ENCODE measurements at regions not wholly inside any gene's neighbourhood (a gene's known extent, or its start where the extent isn't known, plus 50 kb on each side); places are given as distances from the start of the nearest gene placed in this dataset.
"Not testable (repeated sequence)": the region's sequence is repeated elsewhere in the genome, so short reads cannot be mapped to it uniquely, and the experiment has no call there.

- WGBS, result 80% methylated on average over 4 of the region's 4 CpGs
- no peaks in the 10 kb centered on the region for H3K4me1 ChIP-seq (ENCODE audit: control insufficient read depth in 4 of 4, insufficient read depth in 4 of 4, low read length in 3 of 4)
- DNase-seq (ENCODE audit: low spot score), result no peak
- TF ChIP-seq MAX (IDR thresholded peaks at IDR 0.05) (no peak), FOXA1 (IDR thresholded peaks at IDR 0.05) (no peak), FOXA2 (IDR thresholded peaks at IDR 0.05) (no peak), ZBTB33 (IDR thresholded peaks at IDR 0.05) (no peak), TAF1 (conservative IDR thresholded peaks at IDR 0.05) (no peak), YY1 (IDR thresholded peaks at IDR 0.05) (no peak), HNF4G (IDR thresholded peaks at IDR 0.05) (no peak), EGR1 (IDR thresholded peaks at IDR 0.05; ENCODE audit: low read depth in 2 of 2) (no peak), RAD21 (IDR thresholded peaks at IDR 0.05) (no peak), SP1 (IDR thresholded peaks at IDR 0.05) (no peak), RXRA (IDR thresholded peaks at IDR 0.05) (no peak), HNF4A (conservative IDR thresholded peaks at IDR 0.05) (no peak), JUND (IDR thresholded peaks at IDR 0.05) (no peak)
- TF ChIP-seq, protein P1, sequence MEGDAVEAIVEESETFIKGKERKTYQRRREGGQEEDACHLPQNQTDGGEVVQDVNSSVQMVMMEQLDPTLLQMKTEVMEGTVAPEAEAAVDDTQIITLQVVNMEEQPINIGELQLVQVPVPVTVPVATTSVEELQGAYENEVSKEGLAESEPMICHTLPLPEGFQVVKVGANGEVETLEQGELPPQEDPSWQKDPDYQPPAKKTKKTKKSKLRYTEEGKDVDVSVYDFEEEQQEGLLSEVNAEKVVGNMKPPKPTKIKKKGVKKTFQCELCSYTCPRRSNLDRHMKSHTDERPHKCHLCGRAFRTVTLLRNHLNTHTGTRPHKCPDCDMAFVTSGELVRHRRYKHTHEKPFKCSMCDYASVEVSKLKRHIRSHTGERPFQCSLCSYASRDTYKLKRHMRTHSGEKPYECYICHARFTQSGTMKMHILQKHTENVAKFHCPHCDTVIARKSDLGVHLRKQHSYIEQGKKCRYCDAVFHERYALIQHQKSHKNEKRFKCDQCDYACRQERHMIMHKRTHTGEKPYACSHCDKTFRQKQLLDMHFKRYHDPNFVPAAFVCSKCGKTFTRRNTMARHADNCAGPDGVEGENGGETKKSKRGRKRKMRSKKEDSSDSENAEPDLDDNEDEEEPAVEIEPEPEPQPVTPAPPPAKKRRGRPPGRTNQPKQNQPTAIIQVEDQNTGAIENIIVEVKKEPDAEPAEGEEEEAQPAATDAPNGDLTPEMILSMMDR (IDR thresholded peaks at IDR 0.05; ENCODE audit: low read depth, low read length, missing input control), result no peak
- TF ChIP-seq, protein P2, sequence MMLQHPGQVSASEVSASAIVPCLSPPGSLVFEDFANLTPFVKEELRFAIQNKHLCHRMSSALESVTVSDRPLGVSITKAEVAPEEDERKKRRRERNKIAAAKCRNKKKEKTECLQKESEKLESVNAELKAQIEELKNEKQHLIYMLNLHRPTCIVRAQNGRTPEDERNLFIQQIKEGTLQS (IDR thresholded peaks at IDR 0.05), result no peak
- no peak overlapping the region for H3K4me3 ChIP-seq (ENCODE audit: low read depth in 1 of 3, low read length in 3 of 3)
- peaks cover 4 to 10% (median 6%) of the 10 kb centered on the region in 4 donors for H3K9me3 ChIP-seq (ENCODE audit: control insufficient read depth in 4 of 4, low read length in 3 of 4)
- no peak overlapping the region for H3K27ac ChIP-seq (ENCODE audit: low read depth in 1 of 2, low read length in 2 of 2)
- H3K9ac ChIP-seq (ENCODE audit: low read depth in 1 of 2, low read length in 2 of 2), result no peak overlapping the region
- H3K27me3 ChIP-seq (ENCODE audit: control insufficient read depth in 4 of 4, insufficient read depth in 4 of 4, low read length in 3 of 4), result no peaks in the 10 kb centered on the region
- no peaks in the 10 kb centered on the region for H3K36me3 ChIP-seq (ENCODE audit: control insufficient read depth in 4 of 4, insufficient read depth in 3 of 4, low read depth in 1 of 4, low read length in 3 of 4)
Measured at GRCh38 chr14:104230946-104231345, 92.6 kb downstream of the KIF26A start.

- Histone ChIP-seq H3K27ac (ENCODE audit: low read depth in 1 of 2, low read length in 2 of 2) (no peak overlapping the region), H3K9me3 (ENCODE audit: control insufficient read depth in 4 of 4, low read length in 3 of 4) (peaks cover 4 to 14% (median 7%) of the 10 kb centered on the region in 4 donors), H3K4me1 (ENCODE audit: control insufficient read depth in 4 of 4, insufficient read depth in 4 of 4, low read length in 3 of 4) (no peaks in the 10 kb centered on the region), H3K9ac (ENCODE audit: low read depth in 1 of 2, low read length in 2 of 2) (no peak overlapping the region), H3K27me3 (ENCODE audit: control insufficient read depth in 4 of 4, insufficient read depth in 4 of 4, low read length in 3 of 4) (no peaks in the 10 kb centered on the region), H3K4me3 (ENCODE audit: low read depth in 1 of 3, low read length in 3 of 3) (no peak overlapping the region), H3K36me3 (ENCODE audit: control insufficient read depth in 4 of 4, insufficient read depth in 3 of 4, low read depth in 1 of 4, low read length in 3 of 4) (no peaks in the 10 kb centered on the region)
- DNase-seq (ENCODE audit: low spot score), result no peak
- no peak for TF ChIP-seq FOXA1 (IDR thresholded peaks at IDR 0.05)
- TF ChIP-seq TAF1 (conservative IDR thresholded peaks at IDR 0.05), result no peak
- whole genome bisulfite sequencing, result 57% methylated on average over 4 of the region's 4 CpGs
Measured at GRCh38 chr14:104232070-104232484, 93.7 kb downstream of the KIF26A start.

DNA sequence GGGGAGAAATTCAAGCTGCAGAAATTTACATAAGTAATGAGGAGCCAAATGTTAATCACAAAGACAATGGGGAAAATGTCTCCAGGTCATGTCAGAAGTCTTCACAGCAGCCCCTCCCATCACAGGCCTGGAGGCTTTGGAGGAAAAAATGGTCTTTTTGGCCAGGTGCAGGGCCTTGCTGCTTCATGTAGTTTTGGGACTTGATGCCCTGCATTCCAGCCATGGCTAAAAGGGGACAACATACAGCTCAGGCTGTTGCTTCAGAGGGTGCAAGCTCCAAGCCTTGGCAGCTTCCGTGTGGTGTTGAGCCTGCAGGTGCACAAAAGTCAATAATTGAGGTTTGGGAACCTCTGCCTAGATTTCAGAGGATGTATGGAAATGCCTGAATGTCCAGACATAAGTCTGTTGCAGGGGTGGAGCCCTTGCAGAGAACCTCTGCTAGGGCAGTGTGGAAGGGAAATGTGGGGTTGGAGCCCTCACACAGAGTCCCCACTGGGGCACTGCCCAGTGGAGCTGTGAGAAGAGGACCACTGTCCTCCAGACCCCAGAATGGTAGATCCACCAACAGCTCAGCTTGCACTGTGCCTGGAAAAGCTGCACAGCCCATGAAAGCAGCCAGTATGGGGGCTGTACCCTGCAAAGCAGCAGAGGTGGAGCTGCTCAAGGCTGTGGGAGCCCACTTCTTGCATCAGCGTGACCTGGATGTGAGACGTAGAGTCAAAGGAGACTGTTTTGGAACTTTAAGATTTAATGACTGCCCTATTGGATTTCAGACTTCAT lies 95.8 kb downstream of the KIF26A start:
- 71% methylated on average over 3 of the region's 3 CpGs for WGBS
- not testable (repeated sequence) for DNase-seq (ENCODE audit: low spot score); H3K9me3 ChIP-seq (ENCODE audit: control insufficient read depth in 4 of 4, low read length in 3 of 4); H3K9ac ChIP-seq (ENCODE audit: low read depth in 1 of 2, low read length in 2 of 2); H3K4me1 ChIP-seq (ENCODE audit: control insufficient read depth in 4 of 4, insufficient read depth in 4 of 4, low read length in 3 of 4); H3K36me3 ChIP-seq (ENCODE audit: control insufficient read depth in 4 of 4, insufficient read depth in 3 of 4, low read depth in 1 of 4, low read length in 3 of 4); H3K27me3 ChIP-seq (ENCODE audit: control insufficient read depth in 4 of 4, insufficient read depth in 4 of 4, low read length in 3 of 4); H3K4me3 ChIP-seq (ENCODE audit: low read depth in 1 of 3, low read length in 3 of 3); H3K27ac ChIP-seq (ENCODE audit: low read depth in 1 of 2, low read length in 2 of 2)
